Activated T-helper 1 cell treated with Interleukin-2 at 50 U/mL for 16 hours (primary cell): ENCODE measurements at regions not wholly inside any gene's neighbourhood (a gene's known extent, or its start where the extent isn't known, plus 50 kb on each side); places are given as distances from the start of the nearest gene placed in this dataset.

ENCODE experiments used
- DNase-seq: peaks from one replicate; pipeline ENCODE4 v3.0.0-alpha.2; 2020; ENCODE audit warnings: low read depth

DNA sequence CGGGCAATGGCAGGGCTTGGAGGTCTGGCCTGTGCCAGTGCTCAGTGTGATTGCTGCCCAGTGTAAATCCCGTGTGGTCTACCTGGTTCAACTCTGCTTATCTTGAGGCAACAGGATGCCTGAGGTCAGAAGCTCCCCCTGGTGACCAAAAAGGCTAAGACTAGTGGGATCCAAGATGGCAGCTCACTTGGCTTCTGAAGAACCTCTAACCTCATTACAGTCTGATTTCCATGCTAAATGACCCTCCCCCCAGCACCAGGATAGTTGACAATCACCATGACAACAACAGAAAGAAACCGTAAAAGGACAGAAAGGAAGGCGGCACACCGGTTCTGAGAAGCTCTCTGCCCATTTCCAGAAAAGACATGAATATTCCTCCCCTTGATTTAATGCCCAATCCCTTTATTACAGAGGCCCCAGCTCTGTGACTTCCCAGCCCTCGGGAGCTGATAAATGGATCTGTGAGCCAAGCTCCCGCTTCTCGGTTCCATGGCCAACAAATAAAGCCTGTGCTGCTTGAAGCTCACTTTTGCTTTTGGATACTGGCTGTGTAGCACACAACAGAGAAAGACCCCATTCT lies 398.4 kb downstream of the CTTN start:
- no peak for DNase-seq

GRCh38 chr11:70798296-70798695 lies 400.0 kb downstream of the CTTN start:
- no peak for DNase-seq

DNA sequence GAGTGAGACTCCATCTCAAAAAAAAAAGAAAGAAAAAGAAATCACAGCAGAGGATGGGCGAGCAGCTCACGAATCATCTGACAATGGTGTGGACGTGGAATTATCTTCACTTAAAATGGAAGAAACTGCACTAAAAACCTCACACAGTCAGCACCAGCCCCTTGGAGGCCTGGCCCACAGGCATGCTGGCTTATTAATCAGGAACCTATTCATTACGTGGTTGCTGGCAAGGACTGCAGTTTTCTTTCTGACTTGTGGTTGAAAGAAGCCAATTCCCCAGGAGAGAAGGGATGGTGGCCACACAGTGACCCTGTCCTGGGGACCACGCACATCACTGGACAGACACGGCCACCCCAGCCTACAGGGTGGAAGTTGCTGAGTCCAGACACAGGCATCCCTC lies 401.1 kb downstream of the CTTN start:
- no peak for DNase-seq

DNA sequence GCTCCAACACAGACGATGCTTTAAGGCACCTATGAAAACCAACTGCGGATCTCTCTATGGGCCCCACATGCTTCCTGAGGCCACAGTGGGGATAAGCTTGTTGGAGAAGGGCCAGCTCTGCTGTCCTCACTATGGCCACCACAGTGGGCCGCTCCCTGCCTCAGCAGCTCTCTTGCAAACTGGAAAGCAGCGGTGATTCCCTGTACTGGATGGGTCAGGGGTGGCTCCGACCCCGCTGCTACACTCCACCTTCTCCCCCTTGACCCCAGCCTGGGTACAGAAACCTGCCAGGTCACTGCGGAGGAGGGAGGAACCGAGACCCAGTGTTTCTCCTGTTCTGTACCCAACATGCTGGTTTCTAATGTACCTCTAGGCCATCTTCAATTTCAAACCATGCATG lies 403.9 kb downstream of the CTTN start:
- DNase-seq, result no peak

- no peak for DNase-seq
Measured at GRCh38 chr11:70804139-70804837, 406.0 kb downstream of the CTTN start.

GRCh38 chr11:70805243-70805642 lies 406.9 kb downstream of the CTTN start:
- no peak for DNase-seq

DNA sequence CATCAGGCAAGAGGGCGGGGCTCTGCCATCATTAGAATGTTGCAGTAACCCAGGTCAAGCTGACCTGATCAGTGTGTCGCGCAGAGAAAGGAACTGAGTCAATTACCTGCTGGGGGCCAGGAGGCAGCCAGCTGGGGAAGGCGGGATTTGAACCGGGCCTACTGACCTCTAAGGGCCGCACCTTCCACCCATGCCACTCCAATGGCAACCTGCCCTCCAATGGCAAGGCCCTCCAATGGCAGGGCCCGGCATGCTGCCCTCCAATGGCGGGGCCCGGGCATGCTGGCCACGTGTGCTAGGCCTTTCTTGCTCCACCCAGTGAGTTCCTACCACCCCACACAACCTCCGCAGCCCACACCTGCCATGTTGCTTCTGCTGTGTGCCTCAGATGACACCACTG lies 407.6 kb downstream of the CTTN start:
- no peak for DNase-seq

GRCh38 chr11:70806461-70807194 lies 408.3 kb downstream of the CTTN start:
- no peak for DNase-seq

DNA sequence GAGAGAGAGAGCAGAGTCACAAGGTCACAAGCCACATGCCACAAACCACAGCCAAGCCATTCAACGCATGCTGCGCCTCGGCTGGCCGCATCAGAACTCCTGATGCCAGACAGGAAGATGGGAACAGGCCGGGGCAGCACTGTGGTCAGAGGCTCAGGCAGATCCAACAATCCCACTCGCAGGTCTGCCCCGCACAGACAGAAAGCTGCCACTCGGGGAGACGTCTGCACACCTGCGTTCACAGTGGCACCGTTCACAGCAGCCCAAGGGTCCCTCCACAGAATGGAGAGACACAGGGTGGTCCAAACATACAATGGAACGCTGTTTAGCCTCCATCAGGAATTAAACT lies 408.8 kb downstream of the CTTN start:
- no peak for DNase-seq

DNA sequence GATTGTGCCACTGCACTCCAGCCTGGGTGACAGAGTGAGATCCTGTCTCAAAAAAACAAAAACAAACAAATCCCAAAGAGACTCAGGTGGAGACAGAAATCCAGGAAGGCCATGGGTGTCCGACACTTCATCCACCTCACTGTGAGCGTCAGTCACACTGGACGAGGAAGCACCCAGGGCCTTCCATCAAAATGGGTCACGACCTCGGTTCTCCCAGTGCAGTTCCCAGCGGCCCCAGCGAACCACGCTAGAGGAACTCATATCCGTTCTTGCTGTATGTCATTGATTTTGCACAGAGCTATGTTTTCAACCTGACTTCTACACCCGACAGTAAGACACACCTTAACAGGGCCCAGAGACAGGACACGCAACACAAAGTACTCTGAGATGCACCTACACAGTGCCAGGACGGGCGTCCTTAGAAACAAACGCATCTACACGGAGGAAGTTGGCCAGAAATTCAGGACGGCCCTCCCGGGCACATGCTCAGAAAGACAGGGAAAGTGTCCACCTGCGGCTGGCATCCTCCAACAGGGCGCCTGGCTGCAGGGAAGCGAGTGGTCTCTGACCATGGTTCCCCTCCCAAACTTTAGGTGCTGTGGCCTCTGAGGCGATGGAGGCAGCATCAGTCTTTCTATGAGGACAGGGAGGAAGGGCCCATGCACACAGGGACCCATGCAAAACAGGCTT lies 410.5 kb downstream of the CTTN start:
- DNase-seq, result no peak

DNA sequence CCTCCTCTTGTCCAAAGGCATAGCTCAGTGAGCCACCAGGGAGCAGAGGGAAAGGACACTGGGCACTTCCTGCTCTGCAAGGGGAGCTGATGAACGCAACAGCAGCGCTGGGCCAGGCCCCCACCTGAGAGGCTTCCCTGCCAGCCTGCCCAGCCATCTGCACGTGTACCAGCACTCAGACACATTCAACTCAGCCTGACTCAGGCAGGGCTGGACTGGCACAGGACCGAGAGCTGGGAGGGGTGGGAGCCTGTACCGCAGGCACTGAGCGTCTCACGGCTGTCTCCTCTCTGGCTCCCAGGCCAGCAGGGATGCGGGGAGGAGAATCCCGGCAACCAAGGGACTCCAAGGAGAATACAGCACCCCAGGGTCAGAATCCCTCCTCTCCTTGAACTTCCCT lies 411.8 kb downstream of the CTTN start:
- DNase-seq, result no peak

DNA sequence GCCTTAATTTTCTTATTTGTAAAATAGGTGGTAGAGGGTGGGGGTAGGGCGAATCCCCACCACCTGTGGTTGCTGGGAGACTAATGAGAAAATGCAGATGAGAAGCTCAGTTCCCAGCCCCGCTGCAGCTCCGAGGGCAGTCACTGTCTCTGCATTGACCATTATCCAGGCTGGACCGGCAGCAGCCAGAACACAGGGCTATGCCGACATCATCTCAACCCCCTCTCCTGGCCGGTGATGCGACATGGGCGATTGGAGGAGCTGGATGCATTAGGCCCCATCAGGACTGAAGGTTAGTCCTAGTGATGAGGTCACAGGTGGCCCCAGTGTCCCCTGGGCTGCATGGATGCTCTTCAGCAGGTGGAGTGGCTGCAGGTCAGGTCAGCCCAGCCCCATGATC lies 412.4 kb downstream of the CTTN start:
- DNase-seq, result no peak

DNA sequence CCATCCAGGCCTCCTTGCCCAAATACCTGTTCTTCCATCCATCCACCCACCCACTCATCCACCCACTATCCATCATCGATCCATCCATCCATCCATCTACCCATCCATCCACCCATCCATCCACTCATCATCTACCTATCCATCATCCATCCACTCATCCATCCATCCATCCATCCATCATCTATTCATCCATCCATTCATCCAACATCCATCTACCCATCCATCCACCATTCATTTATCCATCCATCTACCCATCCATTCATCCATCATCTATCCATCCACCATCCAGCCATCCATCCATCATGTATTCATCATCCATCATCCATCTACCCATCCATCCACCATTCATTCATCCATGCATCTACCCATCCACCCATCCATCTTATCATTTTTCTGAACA lies 413.2 kb downstream of the CTTN start:
- no peak for DNase-seq

- no peak for DNase-seq
Measured at GRCh38 chr11:70811915-70812314, 413.6 kb downstream of the CTTN start.

DNA sequence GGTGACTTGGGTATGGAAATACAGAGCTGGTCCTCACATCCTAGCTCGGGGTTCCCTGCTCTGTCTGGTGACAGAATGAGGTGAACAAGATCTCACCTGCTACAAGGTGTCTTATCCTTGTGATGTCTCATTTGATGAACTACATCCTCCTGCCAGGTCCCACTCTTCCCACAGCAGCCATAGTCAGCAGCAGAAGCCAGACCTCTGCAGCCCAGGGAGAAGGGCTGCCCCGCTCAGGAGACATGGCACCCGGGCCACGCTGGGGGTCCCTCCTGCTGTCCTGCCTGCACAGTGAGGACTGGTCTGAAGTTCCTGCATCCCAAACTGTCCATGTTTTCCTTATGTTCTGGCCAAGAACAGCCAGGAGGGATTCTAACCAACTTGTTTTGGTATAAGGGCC lies 414.1 kb downstream of the CTTN start:
- no peak for DNase-seq

GRCh38 chr11:70813651-70814050 lies 415.3 kb downstream of the CTTN start:
- DNase-seq, result no peak

DNA sequence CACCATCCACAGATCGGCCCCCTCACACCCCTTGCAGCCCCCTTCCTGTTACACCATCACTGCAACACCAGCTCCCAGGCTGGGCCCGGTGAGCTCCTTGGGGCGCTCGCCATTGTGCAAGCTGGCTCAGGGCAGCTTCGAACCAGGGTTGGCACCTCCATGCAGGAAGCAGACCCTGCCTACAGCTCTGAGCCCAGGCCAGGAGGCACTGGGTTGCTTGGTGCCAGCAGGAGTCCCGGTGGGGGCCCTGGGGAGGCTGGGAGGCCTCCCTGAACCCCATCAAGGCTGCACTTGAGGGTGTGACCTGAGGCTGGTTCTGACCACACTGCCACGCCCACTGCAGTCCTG lies 417.1 kb downstream of the CTTN start:
- no peak for DNase-seq

- no peak for DNase-seq
Measured at GRCh38 chr11:70816156-70816678, 417.9 kb downstream of the CTTN start.

- no peak for DNase-seq
Measured at GRCh38 chr11:70818351-70818750, 420.0 kb downstream of the CTTN start.

- DNase-seq, result no peak
Measured at GRCh38 chr11:70819022-70819421, 420.7 kb downstream of the CTTN start.

- no peak for DNase-seq
Measured at GRCh38 chr11:70820311-70820710, 422.0 kb downstream of the CTTN start.

GRCh38 chr11:70820712-70821111 lies 422.4 kb downstream of the CTTN start:
- DNase-seq, result no peak

DNA sequence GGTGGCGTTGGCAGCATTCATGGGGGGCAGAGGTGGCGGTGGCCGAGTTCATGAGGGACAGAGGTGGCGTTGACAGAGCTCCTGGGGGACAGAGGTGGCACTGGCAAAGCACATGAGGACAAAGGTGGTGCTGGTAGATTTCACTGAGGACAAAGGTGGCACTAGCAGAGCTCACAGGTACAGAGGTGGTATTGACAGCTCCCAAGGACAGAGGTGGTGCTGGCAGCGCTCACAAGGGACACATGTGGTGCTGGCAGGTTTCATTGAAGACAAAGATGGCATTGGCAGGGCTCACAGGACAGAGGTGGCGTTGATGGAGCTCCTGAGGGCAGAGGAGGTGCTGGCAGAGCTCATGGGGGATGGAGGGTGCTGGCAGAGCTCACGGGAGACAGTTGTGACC lies 425.4 kb downstream of the CTTN start:
- no peak for DNase-seq
